ENCODE measurements at regions not wholly inside any gene's neighbourhood (a gene's known extent, or its start where the extent isn't known, plus 50 kb on each side); places are given as distances from the start of the nearest gene placed in this dataset.

- TF ChIP-seq CTCF (IDR thresholded peaks at IDR 0.05 in 8 of 11, conservative IDR thresholded peaks at IDR 0.05 in 3 of 11), result no peak
- no peak for TF ChIP-seq POLR2A (IDR thresholded peaks at IDR 0.05)
Observed at GRCh38 chr12:38201461-38202276, 114.9 kb upstream of the ALG10B start.

Measured in spleen (tissue), 7 donors.